ENCODE measurements at regions not wholly inside any gene's neighbourhood (a gene's known extent, or its start where the extent isn't known, plus 50 kb on each side); places are given as distances from the start of the nearest gene placed in this dataset.
A peak's percentile ranks its signal among the peaks of the same experiment; 100 is the strongest.

- Histone ChIP-seq H3K27me3 (no peaks in the 10 kb centered on the region), H3K4me3 (replicated peaks in 1 of 3) (no peak overlapping the region), H3K9me3 (no peaks in the 10 kb centered on the region), H3K27ac (no peak overlapping the region), H3K36me3 (no peaks in the 10 kb centered on the region), H3K4me1 (peaks cover 0 to 3% of the 10 kb centered on the region in 2 donors)
- intact Hi-C loops (cut with DNase I) = no loop called here
- no peak for TF ChIP-seq POLR2A (IDR thresholded peaks at IDR 0.05)
- 82 to 88% methylated on average over 1 of the region's 1 CpG for WGBS, 2 donors
- no peak for DNase-seq
These were observed 169.8 kb downstream of the CD47 start for GRCh38 chr3:107921038-107921437.

GRCh38 chr3:107920538-107920937, 170.3 kb downstream of the CD47 start:
- Histone ChIP-seq H3K9me3 (no peaks in the 10 kb centered on the region), H3K36me3 (no peaks in the 10 kb centered on the region), H3K27ac (no peak overlapping the region), H3K4me1 (peaks cover 0 to 3% of the 10 kb centered on the region in 2 donors), H3K27me3 (no peaks in the 10 kb centered on the region), H3K4me3 (replicated peaks in 1 of 3) (no peak overlapping the region)
- intact Hi-C loops (cut with DNase I) = no loop called here
- TF ChIP-seq POLR2A (IDR thresholded peaks at IDR 0.05) = no peak
- TF ChIP-seq, protein P1, sequence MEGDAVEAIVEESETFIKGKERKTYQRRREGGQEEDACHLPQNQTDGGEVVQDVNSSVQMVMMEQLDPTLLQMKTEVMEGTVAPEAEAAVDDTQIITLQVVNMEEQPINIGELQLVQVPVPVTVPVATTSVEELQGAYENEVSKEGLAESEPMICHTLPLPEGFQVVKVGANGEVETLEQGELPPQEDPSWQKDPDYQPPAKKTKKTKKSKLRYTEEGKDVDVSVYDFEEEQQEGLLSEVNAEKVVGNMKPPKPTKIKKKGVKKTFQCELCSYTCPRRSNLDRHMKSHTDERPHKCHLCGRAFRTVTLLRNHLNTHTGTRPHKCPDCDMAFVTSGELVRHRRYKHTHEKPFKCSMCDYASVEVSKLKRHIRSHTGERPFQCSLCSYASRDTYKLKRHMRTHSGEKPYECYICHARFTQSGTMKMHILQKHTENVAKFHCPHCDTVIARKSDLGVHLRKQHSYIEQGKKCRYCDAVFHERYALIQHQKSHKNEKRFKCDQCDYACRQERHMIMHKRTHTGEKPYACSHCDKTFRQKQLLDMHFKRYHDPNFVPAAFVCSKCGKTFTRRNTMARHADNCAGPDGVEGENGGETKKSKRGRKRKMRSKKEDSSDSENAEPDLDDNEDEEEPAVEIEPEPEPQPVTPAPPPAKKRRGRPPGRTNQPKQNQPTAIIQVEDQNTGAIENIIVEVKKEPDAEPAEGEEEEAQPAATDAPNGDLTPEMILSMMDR (IDR thresholded peaks at IDR 0.05) = no peak
- 90 to 92% methylated on average over 2 of the region's 2 CpGs for WGBS, 2 donors
- no peak for DNase-seq

GRCh38 chr3:107919239-107919638, 171.6 kb downstream of the CD47 start:
- H3K36me3 ChIP-seq = no peaks in the 10 kb centered on the region
- no peak for DNase-seq
- no peaks in the 10 kb centered on the region for H3K27me3 ChIP-seq
- intact Hi-C loops (cut with DNase I) = no loop called here
- 74 to 81% methylated on average over 3 of the region's 3 CpGs for WGBS, 2 donors
- no peaks in the 10 kb centered on the region for H3K9me3 ChIP-seq
- no peak overlapping the region for H3K4me3 ChIP-seq (replicated peaks in 1 of 3)
- H3K4me1 ChIP-seq = peaks cover 0 to 3% of the 10 kb centered on the region in 2 donors
- TF ChIP-seq POLR2A (IDR thresholded peaks at IDR 0.05) = no peak
- TF ChIP-seq, protein P1 (IDR thresholded peaks at IDR 0.05) = no peak
- no peak overlapping the region for H3K27ac ChIP-seq

GRCh38 chr3:107916171-107916570, 174.7 kb downstream of the CD47 start:
- Histone ChIP-seq H3K36me3 (no peaks in the 10 kb centered on the region), H3K27ac (peak overlapping the region; percentile 3 to 39 (median 14)), H3K4me1 (peaks cover 0 to 3% of the 10 kb centered on the region in 2 donors), H3K4me3 (replicated peaks in 1 of 3) (no peak overlapping the region), H3K27me3 (no peaks in the 10 kb centered on the region), H3K9me3 (no peaks in the 10 kb centered on the region)
- peak; percentile 71 to 76 for DNase-seq
- intact Hi-C loops (cut with DNase I) = no loop called here
- 35 to 40% methylated on average over 6 of the region's 6 CpGs for WGBS, 2 donors
- TF ChIP-seq, protein P1 (IDR thresholded peaks at IDR 0.05) = no peak
- no peak for TF ChIP-seq POLR2A (IDR thresholded peaks at IDR 0.05)

GRCh38 chr3:107915706-107916105, 175.1 kb downstream of the CD47 start:
- H3K4me1 ChIP-seq = peaks cover 0 to 3% of the 10 kb centered on the region in 2 donors
- intact Hi-C loops (cut with DNase I) = no loop called here
- H3K4me3 ChIP-seq (replicated peaks in 1 of 3) = no peak overlapping the region
- H3K27me3 ChIP-seq = no peaks in the 10 kb centered on the region
- DNase-seq = no peak
- WGBS, 2 donors = 96 to 97% methylated on average over 1 of the region's 1 CpG
- H3K27ac ChIP-seq = peak overlapping the region in 1 of 3 donors; percentile 14
- TF ChIP-seq, protein P1 (IDR thresholded peaks at IDR 0.05) = no peak
- TF ChIP-seq POLR2A (IDR thresholded peaks at IDR 0.05) = no peak
- H3K36me3 ChIP-seq = no peaks in the 10 kb centered on the region
- no peaks in the 10 kb centered on the region for H3K9me3 ChIP-seq

GRCh38 chr3:107913701-107914100, 177.1 kb downstream of the CD47 start:
- H3K27ac ChIP-seq = no peak overlapping the region
- H3K4me3 ChIP-seq (replicated peaks in 1 of 3) = no peak overlapping the region
- no peak for DNase-seq
- H3K4me1 ChIP-seq = peaks cover 0 to 3% of the 10 kb centered on the region in 2 donors
- intact Hi-C loops (cut with DNase I) = no loop called here
- H3K36me3 ChIP-seq = no peaks in the 10 kb centered on the region
- H3K9me3 ChIP-seq = no peaks in the 10 kb centered on the region
- H3K27me3 ChIP-seq = no peaks in the 10 kb centered on the region
- no peak for TF ChIP-seq POLR2A (IDR thresholded peaks at IDR 0.05)
- TF ChIP-seq, protein P1 (IDR thresholded peaks at IDR 0.05) = no peak
